A549 (cell line): ENCODE measurements at regions not wholly inside any gene's neighbourhood (a gene's known extent, or its start where the extent isn't known, plus 50 kb on each side); places are given as distances from the start of the nearest gene placed in this dataset.

Source experiments
- CEBPB ChIP-seq, 2 experiments: fragments of >200 bp in 1 of 2; sonication (Bioruptor Twin) in 1 of 2; formaldehyde crosslinking in 1 of 2; IDR thresholded peaks; 2 replicates each; pipeline ENCODE4 v1.6.1; 2012 to 2016
- CHD2 ChIP-seq: fragments of 150-350 bp; IDR thresholded peaks from 2 replicates; pipeline ENCODE4 v1.6.1; 2014; ENCODE audit warnings: low read length; ENCODE audit not compliant: partially characterized antibody
- CTCF ChIP-seq: fragments of >200 bp; sonication (Bioruptor Twin); formaldehyde crosslinking; IDR thresholded peaks from 3 replicates; pipeline ENCODE4 v1.5.1; 2016
- EHF ChIP-seq: fragments of 250-450 bp; sonication (Bioruptor Pico); IDR thresholded peaks from 2 replicates; pipeline ENCODE4 v1.5.0; 2020; ENCODE audit warnings: mild to moderate bottlenecking
- HDAC2 ChIP-seq: fragments of 200-600 bp; sonication (generic); IDR thresholded peaks from 2 replicates; pipeline ENCODE4 v1.6.1; 2016
- JUN ChIP-seq, 2 experiments: fragments of >200 bp; sonication (Bioruptor Twin); formaldehyde crosslinking; IDR thresholded peaks; 2 replicates in 1 of 2; 3 replicates in 1 of 2; pipeline ENCODE4 v1.6.1; 2016 to 2017
- KDM1A ChIP-seq: fragments of 200-600 bp; sonication (generic); IDR thresholded peaks from 2 replicates; pipeline ENCODE4 v1.6.1; 2016; ENCODE audit warnings: low read depth, mild to moderate bottlenecking
- MAZ ChIP-seq: fragments of 150-350 bp; IDR thresholded peaks from 2 replicates; pipeline ENCODE4 v1.6.1; 2014; ENCODE audit warnings: antibody characterized with exemption, low read depth, low read length, borderline replicate concordance
- POLR2A ChIP-seq: IDR thresholded peaks from 2 replicates; pipeline ENCODE4 v1.6.1; 2012; ENCODE audit warnings: mild to moderate bottlenecking, low read length
- POLR2AphosphoS2 ChIP-seq: conservative IDR thresholded peaks from 2 replicates; pipeline ENCODE4 v1.6.1; 2012; ENCODE audit warnings: low read length, improper control_type of control experiment, inconsistent platforms
- REST ChIP-seq: fragments of 200-600 bp; sonication (generic); IDR thresholded peaks from 2 replicates; pipeline ENCODE4 v1.6.1; 2016; ENCODE audit warnings: antibody characterized with exemption, mild to moderate bottlenecking, moderate library complexity
- SMC3 ChIP-seq: fragments of >200 bp; sonication (Bioruptor Twin); formaldehyde crosslinking; IDR thresholded peaks from 3 replicates; pipeline ENCODE4 v1.6.1; 2018; ENCODE audit warnings: inconsistent platforms
- TF ChIP-seq, protein P1 (sequence below): fragments of 450-650 bp; IDR thresholded peaks from 2 replicates; pipeline ENCODE4 v1.6.1; 2014; ENCODE audit warnings: antibody characterized with exemption
- TF ChIP-seq, protein P2 (sequence below): IDR thresholded peaks from 2 replicates; pipeline ENCODE4 v1.6.1; 2012

DNA sequence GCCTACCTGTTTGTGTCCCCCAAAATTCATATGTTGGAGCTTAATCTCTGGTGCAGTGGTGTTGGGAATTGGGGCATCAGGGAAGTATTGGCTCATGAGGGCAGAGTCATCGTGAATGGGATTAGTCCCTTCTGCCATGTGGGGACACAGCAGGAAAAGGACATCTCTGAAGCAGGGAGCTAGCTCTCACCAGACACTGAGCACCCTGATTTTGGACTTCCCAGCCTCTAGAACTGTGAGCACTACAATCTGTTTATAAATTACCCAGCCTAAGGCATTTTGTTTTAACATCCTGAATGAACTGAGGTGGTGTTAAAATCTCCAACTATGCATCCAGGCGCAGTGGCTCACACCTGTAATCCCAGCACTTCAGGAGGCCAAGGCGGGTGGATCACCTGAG is 206.0 kb downstream of the SEC14L1 start:
- TF ChIP-seq POLR2A = no peak
- TF ChIP-seq CTCF = no peak
- TF ChIP-seq SMC3 = no peak
- no peak for TF ChIP-seq HDAC2
- TF ChIP-seq, protein P1, sequence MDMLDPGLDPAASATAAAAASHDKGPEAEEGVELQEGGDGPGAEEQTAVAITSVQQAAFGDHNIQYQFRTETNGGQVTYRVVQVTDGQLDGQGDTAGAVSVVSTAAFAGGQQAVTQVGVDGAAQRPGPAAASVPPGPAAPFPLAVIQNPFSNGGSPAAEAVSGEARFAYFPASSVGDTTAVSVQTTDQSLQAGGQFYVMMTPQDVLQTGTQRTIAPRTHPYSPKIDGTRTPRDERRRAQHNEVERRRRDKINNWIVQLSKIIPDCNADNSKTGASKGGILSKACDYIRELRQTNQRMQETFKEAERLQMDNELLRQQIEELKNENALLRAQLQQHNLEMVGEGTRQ = no peak
- TF ChIP-seq JUN (IDR thresholded peaks at IDR 0.05) = no peak
- TF ChIP-seq CHD2 = no peak
- TF ChIP-seq, protein P2, sequence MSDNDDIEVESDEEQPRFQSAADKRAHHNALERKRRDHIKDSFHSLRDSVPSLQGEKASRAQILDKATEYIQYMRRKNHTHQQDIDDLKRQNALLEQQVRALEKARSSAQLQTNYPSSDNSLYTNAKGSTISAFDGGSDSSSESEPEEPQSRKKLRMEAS = no peak
- TF ChIP-seq KDM1A = no peak
- no peak for TF ChIP-seq CEBPB (IDR thresholded peaks at IDR 0.05)
- TF ChIP-seq EHF (CRISPR knock-in tag) = no peak
- no peak for TF ChIP-seq MAZ
- TF ChIP-seq POLR2AphosphoS2 = no peak
- TF ChIP-seq REST = no peak
